T-helper 2 cell (primary cell): ENCODE measurements at regions not wholly inside any gene's neighbourhood (a gene's known extent, or its start where the extent isn't known, plus 50 kb on each side); places are given as distances from the start of the nearest gene placed in this dataset.
A peak's percentile ranks its signal among the peaks of the same experiment; 100 is the strongest.
"Not testable (repeated sequence)": the region's sequence is repeated elsewhere in the genome, so short reads cannot be mapped to it uniquely, and the experiment has no call there.

Experiments used
- DNase-seq, 5 experiments: peaks; one replicate each; pipeline versions ENCODE4 v3.0.0 to v3.0.0-alpha.2; 2012 to 2022

DNA sequence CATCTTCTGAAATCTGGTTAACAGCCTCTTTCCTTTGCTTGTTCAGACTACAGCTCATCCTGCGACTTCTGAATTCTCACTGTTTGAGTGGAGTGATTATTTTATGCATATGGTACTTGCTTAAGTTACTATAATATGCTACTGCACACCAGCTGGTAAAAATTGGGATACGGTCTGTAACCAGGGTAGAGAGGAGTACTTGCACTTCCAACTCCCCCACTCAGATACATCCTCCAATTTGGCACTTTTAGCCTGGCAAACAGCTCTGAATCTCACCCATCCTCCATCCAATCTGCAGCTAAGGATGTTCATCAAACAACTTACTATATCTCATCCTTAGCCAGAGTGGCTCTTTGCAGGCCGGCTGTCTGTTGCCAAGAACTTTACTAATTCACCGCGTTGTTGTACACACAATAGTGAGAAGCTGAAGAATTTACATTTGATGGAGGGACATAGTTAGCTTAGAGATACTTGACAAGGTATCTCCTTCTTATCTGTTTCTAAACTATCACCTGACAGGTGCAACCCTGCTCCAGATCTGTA is 1323.6 kb upstream of the ALCAM start:
- DNase-seq: not testable (repeated sequence)

DNA sequence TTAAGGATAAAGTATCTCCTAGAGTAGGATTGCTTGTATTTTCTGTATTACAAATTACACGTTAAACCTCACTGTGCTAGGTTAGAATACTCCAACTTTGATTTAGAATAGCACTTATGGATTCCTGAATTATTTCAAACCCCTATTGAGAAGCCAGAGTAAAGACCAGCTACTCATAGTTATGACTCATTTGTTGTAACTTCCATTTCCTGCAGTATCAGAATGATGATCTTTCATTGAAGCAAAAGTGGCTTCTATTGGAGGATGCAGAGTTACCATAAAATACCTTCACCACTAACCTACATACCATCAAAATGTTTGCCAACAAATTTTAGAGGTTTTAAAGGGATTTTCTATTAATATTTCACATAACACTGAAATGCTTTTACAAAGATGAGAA is 1322.7 kb upstream of the ALCAM start:
- no peak for DNase-seq

DNA sequence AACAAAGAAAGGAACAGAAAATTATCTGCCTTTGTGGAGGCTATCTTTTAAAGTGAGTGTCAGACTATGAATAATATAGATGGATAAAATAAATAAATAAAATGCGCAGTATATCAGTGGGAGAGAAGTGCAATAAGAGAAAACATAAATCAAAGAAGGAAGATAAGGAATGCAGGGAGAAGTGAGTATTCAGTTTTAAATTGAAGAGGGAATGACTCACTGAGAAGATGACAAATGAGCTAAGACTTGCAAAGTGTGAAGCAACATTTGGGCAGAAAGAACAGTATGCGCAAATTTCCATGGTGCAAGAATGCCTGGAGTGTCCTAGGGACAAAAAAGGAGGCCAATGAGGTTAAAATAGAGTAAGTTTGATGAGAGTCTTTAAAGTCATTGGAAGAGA is 1300.1 kb upstream of the ALCAM start:
- no peak for DNase-seq

DNA sequence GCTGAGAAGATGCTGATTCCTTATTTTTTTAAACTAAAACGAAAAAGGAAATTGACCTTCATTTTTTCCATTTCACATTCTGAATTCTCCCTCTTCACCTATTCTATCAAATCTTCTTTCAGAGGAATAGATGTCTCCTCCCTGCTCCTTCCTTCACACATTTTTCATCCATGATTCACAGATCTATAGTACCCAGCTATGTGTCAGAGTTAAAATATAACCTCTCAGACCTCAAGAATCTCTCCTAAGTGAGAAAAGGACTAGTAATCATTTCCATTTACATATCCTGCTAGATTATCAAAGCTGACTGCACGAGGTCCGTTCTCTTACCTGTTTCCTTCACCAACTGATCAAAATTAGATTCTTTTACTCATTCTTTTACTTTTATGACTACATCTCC is 1297.6 kb upstream of the ALCAM start:
- DNase-seq: no peak

DNA sequence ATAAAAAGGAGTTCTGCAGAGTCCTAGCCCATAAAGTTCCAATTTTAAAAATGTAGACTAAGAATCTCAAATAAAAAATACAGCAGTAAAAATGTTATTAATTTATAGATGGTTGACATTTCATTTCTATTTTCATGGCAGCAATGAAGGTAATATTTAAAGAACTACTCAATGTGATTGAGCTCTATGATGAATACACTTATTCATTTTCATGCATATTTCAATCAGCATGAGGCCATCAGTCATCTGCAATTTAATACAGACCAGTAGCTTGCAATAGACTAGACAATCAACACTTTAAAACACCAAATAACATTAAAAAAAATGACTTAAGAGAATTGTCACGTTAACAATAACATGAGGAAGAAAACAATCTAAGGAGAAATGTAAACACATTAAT is 1295.8 kb upstream of the ALCAM start:
- no peak for DNase-seq

DNA sequence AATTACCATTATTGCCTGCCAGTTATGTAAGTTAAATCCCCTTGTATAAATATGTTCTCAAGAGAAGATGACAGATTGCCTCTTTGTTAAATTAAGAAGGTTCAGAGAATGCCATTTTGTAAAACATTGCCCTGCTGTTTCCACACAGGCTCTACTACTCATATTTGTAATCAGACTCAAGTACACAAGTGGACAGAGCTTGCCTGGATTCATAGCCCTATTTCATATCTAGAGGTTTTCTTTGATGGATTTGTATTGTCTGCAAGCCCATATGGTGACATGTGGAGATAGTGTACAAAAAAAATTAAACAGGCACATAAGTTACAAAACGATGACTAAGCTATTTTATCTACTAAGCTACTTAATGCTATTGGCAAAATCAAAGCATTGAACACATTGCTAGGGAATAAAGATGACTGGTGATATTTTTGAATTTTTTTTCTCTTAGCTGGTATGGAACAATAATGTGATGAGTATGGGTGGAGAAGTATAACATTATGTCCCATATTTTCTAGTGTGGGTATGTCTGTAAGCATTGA is 1286.6 kb upstream of the ALCAM start:
- DNase-seq: no peak

DNA sequence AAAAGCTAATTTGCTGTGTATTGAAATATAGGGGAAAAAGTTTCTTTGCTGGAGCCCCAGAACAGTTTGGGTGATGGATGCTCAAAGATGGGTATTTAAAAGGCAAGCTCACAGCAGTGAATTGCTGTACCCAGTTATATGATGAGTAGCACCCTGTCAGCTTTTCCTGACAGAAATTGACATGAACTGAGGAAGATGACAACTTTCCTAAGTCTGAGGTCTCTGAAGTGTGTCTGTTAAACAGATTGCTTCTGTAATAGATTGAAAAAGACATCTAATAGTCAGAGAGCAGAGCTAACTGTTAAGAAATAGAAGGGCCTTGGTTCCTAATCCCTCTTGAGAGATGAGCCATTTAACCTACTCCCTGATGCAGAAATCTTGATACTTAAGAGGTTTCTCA is 1278.0 kb upstream of the ALCAM start:
- DNase-seq: no peak

DNA sequence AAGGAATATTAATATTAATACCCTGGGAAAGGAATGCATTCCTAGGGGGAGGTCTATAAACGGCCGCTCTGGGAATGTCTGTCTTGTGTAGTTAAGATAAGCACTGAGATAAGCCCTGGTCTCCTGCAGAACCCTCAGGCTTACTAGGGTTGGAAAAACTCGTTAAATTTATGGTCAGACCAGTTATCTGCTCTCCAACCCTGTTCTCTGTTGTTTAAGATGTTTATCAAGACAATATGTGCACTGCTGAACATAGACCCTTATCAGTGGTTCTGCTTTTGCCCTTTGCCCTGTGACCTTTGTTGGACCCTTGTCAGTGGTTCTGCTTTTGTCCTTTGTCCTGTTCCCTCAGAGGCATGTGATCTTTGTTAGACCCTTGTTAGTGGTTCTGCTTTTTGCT is 1276.7 kb upstream of the ALCAM start:
- not testable (repeated sequence) for DNase-seq

DNA sequence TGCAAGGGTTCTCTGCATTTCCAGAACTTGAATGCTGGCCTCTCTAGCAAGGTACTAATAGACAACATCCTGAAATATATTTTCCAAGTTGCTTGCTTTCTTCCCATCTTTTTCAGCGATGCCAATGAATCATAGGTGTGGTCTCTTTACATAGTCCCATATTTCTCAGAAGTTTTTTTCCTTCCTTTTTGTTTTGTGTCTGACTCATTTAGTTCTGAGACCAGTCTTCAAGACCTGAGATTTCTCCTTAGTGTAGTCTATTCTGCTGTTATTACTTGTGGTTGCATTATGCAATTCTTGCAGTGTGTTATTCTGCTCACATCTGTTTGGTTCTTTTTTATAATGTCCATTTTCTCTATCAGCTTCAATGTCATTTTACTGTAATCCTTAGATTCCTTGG is 1265.0 kb upstream of the ALCAM start:
- DNase-seq: no peak

DNA sequence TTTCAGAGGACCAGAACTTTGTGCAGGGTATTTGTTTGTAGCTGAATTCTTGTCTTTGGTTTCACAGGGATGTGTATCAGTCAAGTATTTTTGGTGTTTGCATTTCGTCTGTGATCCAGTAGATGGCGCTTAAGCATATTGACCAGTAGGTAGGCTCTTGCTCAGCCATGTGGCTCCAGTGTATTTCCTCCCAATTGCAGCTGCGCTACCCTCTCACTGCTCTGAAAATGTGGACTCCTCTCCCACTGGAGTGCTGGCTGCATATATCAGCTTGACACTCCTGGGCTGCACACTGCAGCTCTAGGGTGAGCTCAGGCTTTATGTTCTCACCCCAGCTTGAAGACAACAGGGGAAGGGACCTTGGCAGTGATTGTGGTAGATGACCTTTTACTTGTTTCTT is 1264.3 kb upstream of the ALCAM start:
- peak in 1 of 5 experiments; percentile 41 for DNase-seq

DNA sequence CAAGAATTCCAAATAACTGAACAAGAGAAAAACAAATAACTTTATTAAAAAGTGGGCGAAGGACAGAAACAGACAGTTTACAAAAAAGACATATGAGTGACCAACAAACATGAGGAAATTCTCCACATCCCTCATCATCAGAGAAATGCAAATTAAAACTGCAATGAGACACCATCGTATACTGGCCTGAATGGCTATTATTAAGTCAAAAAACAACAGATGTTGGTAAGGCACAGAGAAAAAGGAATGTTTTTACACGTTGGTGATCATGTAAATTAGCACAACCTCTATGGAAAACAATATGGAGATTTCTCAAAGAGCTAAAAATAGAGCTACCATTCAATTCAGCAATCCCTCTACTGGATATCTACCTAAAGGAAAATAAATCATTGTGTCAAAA is 1260.4 kb upstream of the ALCAM start:
- DNase-seq: no peak

DNA sequence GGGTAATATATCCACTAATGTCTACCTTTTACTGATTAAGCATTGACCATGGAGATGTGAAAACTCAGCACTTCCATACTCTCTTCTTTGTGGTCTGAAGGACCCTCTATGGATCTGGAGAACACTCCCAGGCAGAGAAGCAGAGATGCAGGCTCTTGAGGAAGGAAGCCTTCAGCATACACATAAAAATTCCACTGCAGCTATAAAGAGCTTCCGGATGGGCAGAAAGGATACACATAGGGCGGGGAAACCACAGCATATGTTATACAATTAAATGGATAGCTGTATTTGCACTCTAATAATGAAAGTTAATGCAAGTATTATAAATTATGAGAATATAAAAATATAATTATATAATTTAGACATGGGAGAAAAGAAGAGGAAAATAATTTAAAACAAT is 1258.2 kb upstream of the ALCAM start:
- no peak for DNase-seq

DNA sequence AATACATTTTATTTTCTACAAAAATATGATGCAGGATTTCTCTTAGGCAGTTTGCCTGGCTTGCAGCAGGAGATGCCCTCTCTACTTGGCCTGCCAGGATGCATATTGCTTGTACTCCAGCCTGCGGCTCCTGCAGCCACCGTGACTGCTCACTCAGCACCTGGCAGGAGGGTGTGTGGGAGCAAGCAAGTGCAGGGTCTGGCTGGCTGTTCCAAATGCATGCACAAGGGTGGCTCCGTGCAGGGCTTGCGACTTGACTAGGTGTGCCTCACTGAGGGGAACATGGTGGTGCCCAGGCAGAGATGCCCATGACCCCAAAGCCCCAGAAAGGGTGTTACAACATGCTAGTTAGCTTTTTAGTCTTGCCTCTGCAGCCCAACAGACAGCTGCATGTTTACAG is 1240.2 kb upstream of the ALCAM start:
- no peak for DNase-seq

DNA sequence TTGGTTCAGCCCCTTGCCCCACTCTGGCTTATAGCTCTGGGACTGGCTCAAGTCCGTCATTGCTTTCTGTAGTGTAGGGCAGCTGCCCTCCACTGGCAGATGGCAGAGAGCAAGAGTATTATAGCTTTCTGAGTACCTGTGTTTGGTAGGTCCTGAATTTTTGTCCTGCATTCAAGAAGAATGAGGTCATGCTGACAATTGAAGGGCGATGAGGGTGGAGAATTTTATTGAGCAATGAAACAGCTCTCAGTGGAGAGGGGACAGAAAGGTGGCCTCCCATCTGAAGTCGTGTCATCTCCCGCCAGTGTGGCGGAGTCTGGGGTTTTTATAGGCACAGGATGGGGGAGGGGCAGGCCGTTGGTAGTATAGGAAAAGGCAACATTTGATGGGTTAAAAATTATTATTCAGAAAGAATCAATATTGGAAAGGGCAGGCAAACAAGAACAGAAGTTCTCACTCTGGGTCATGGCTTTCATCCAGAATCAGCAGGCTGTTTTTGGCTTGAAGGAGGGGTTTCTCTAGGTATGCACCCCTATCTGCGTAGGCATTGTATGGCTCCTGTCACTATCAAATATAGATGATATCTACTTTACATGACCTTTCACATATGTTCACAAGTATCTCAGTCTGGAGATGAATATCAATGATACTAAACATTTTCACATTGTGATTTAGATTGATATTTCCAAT is 1239.7 kb upstream of the ALCAM start:
- no peak for DNase-seq

DNA sequence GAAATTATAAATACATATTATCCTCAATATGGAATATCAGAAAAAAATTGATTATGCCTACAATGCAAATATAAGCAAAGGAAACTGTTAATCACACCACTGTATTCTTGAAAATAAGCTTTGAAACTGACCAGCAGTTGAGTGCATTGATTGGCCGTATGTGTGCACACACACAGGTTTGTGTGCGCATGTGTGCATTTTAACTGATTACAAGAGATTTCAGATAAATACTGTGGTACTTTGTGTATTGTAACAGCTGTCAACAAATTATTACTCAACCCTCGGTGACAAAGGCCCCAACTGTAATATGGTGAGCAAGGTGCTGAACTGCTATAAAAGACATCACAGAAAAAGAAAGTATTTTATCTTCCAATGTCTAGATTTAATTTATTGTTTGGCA is 1238.9 kb upstream of the ALCAM start:
- DNase-seq: no peak

DNA sequence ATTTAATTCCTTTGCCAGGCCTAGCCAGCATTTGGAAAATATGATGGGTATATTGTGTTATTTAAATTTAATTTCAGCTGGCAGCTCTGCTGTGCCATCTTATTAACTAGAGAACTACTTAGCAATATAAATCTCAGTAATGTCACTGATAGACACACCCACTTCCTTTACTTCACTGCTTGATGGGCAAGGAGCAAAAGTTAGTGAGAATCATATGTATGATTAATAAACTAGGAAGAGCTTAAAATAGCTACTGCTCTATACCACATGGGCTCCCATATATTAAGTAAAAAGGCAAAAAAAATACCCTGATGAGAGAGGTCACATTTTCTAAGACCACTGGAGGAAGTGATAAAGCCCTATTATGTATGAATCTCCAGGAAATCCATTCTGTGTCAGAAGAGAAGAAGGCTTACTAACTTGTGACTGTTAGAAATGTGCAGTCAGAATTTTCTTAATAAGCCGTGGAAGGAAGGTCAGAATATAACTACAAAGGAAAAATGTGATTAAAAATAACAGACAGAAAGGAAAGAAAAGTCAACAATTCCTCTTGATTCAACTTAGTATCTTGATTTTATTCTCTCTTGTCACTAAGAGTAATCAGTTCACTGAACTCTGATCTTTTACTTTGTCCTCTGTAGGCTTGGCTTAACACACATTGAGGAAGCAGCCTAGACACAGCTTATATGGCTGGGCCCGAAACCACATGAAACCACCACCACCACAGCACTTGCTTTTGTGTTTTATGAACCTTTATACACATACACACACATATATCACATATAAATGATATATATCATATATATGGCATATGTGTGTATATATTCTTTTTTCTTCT is 1233.9 kb upstream of the ALCAM start:
- no peak for DNase-seq

DNA sequence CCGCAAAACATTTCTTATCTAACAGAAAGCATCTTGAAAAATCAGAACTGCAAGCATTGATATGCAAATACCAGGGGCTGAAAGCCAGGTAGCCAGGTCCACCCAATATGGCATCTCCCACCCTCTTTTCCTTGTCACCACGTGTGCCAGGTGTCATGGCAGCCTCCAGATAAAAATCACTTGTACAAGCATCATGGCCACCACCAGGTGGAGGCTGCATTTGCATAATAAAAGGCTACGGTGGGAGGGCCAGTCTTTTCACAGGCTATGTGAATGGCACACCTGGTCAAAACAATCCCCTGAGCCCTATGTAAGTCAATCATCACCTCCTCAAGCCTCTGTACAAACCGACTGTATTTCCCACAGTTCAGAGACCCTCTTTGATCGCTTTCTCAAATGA is 1233.1 kb upstream of the ALCAM start:
- no peak for DNase-seq

DNA sequence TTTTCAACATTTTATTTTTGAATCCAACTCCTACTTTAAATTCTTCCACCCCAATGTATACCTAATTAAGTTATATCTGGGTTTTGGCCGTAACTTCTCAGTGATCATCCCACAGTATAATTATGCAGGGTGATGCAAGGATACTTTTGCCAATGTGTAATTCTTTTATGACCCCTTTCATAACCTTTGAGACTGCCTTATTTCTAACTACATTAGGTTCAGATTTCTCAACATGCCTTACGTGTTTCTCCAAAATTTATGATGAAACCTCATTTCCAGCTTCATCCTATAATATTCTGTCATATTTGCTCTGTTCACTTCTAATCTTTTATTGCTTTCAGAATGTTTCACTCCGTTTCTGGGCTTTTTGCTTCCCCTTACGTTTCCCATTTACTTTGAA is 1229.6 kb upstream of the ALCAM start:
- no peak for DNase-seq

DNA sequence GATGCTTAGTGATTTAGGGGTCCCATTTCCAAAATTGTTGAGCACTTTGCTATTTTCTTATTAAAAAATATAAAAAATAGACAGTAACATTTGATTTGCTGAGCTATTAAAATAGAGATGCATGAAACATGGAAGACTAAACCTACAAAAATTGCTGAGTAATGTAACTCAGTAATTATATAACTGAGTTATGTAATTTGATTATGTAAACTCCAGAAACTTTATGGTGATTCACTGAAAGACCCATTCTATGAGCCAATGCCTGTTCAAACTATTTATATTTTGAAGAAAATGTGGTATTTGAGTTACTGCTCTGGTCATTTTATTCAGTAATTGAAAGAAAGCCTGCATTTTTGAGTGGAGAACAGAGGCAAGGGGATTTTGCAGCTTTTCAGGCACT is 1221.5 kb upstream of the ALCAM start:
- no peak for DNase-seq

DNA sequence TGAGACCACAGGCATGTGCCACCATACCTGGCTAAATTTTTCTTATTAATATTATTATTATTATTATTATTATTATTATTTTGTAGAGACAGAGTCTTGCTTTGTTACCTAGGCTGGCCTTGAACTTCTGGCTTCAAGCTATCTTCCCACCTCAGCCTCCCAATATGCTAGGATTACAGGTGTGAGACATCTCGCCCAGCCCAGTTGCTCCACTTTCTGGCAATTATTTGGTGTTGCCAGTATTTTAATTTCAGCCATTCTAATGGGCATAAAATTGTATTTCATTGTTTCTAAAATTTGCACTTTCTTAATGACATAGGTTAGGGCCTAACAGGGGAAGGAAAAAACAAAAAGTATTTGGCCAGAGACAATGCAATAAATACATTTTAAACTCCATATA is 1217.6 kb upstream of the ALCAM start:
- no peak for DNase-seq

DNA sequence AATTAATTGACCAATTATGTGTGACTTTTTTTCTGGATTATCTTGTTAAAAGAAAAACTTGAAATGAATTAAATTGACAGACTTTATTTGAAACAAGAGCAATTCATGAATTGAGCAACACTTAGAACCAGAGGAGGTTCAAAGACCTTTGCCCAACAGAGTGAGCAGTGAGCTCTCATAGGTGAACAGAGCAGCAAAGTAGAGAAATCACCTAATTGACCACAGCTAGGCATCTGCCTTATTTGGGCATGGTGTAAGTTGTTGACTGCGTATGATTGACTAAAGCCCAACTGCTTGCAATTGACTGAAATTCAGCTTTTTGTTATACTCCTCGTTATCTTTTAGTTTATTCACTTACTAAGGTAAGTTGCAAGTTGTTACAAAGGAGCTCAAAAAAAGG is 1216.0 kb upstream of the ALCAM start:
- no peak for DNase-seq

DNA sequence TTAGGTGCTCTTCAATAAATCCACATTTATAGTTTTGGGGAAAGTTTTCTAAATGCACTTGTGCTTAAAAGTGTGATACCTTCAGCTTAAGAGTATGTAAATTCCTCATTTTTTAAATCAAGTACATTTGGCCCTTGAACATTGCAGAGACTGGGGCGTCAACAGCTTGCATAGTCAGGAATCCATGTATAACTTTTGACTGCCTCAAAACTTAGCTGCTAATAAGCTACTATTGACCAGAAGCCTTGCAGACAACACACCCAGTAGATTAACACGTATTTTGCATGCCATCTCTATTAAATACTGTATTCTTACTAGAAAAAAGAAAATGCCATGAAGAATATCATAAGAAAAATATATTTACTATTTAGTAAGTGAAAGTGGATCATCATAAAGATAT is 1211.8 kb upstream of the ALCAM start:
- no peak for DNase-seq

DNA sequence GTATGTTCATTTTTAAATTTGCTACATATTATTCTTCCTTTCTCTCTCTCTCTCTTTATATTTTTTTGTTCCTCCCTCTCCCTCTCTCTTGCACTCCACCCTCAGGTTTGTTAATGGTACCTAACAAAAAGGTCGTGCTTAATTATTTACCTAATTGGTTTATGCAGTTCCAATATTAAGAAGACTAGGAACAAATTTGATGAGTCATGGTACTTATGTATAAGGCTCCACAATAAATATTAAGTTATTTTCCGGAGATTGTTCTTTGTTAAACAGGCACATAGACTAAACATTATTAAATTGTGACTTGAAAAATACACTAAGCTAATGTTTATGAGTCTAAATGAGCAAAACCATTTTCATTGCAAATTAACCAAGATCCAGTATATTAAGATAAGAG is 1200.8 kb upstream of the ALCAM start:
- no peak for DNase-seq

DNA sequence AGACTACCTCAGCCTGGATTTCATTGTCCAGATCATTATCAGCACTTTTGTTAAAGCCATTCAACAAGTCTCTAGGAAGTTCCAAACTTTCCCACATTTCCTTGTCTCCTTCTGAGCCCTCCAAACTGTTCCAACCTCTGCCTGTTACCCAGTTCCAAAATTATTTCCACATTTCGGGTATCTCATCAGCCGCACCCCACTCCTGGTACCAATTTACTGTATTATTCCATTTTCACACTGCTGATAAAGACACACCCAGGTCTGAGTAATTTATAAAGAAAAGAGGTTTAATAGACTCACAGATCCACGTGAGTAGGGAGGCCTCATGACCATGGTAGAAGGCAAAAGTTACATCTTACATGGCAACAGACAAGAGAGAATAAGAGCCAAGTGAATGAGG is 1198.3 kb upstream of the ALCAM start:
- DNase-seq: no peak
